K562 (cell line): ENCODE measurements at regions not wholly inside any gene's neighbourhood (a gene's known extent, or its start where the extent isn't known, plus 50 kb on each side); places are given as distances from the start of the nearest gene placed in this dataset.

ENCODE experiments used
- ATAC-seq: fragments of 200-7000 bp; cut with Tn5 transposase; 3 replicates; pipeline ENCODE4 v1.9.1; 2020; ENCODE audit warnings: moderate library complexity
- BruUV-seq: library from RNA; stranded (reverse); fragments of 400-500 nt; replicated peaks from 2 replicates; lab custom pipeline; 2021; lab: Mats Ljungman, UMichigan
- CTCF ChIA-PET: fragments of 300-600 bp; formaldehyde crosslinking; extraction: SDS; loops from one replicate; lab custom pipeline; 2021; ENCODE audit warnings: low intra/inter-chr PET ratio; lab: Yijun Ruan, JAX
- POLR2A ChIA-PET: fragments of 300-600, 350-650 bp; sonication (Branson Sonifier 250); formaldehyde crosslinking; extraction: SDS; loops from one replicate; lab custom pipeline; 2021; ENCODE audit warnings: antibody characterized with exemption, inconsistent platforms; lab: Yijun Ruan, JAX
- DNase-seq, 4 experiments: peaks; one replicate each; pipeline versions ENCODE4 v3.0.0 to v3.0.0-alpha.2; 2011 to 2018; ENCODE audit warnings: low spot score in 3 of 4, mixed read lengths in 3 of 4; ENCODE audit errors: extremely low read depth in 1 of 4
- FAIRE-seq: peaks from 2 replicates; lab custom pipeline; 2011; peaks lifted over from hg19 to GRCh38; lab: Jason Lieb, UNC
- H2AFZ ChIP-seq: 2 replicates; pipeline ENCODE4 v1.6.0; 2011; ENCODE audit warnings: low read depth, low read length, control low read depth, inconsistent platforms
- H3K27ac ChIP-seq: fragments of 200-600 bp; 3 replicates; pipeline ENCODE4 v1.8.0; 2011; ENCODE audit warnings: low read depth, mild to moderate bottlenecking, control low read depth, inconsistent platforms, low read length, moderate library complexity, mixed read lengths; ENCODE audit errors: extremely low read depth
- H3K27me3 ChIP-seq, 2 experiments: fragments of 300-600 bp in 1 of 2; 2 replicates in 1 of 2; 3 replicates in 1 of 2; pipeline versions ENCODE4 v1.6.0 to v1.8.0; 2011; ENCODE audit warnings: inconsistent platforms in 2 of 2, low read length in 2 of 2, mild to moderate bottlenecking in 1 of 2, mixed read lengths in 1 of 2, moderate library complexity in 1 of 2; ENCODE audit not compliant: control insufficient read depth in 2 of 2, insufficient read depth in 2 of 2
- H3K36me3 ChIP-seq: fragments of 300-600 bp; 3 replicates; pipeline ENCODE4 v1.8.0; 2011; ENCODE audit warnings: mild to moderate bottlenecking, low read length, inconsistent platforms; ENCODE audit not compliant: control insufficient read depth, insufficient read depth
- H3K4me1 ChIP-seq, 2 experiments: fragments of 200-600 bp in 1 of 2; replicated peaks in 1 of 2; 2 replicates in 1 of 2; 3 replicates in 1 of 2; pipeline versions ENCODE4 v1.5.1 to v1.8.0; 2011; ENCODE audit warnings: inconsistent platforms in 2 of 2, low read length in 2 of 2, mild to moderate bottlenecking in 1 of 2, mixed read lengths in 1 of 2, moderate library complexity in 1 of 2; ENCODE audit not compliant: control insufficient read depth in 2 of 2, insufficient read depth in 2 of 2
- H3K4me2 ChIP-seq: 2 replicates; pipeline ENCODE4 v1.6.1; 2011; ENCODE audit warnings: low read length, control low read depth, inconsistent platforms, mixed read lengths; ENCODE audit not compliant: insufficient read depth
- H3K4me3 ChIP-seq: fragments of 200-600 bp; sonication (generic), shearing (Covaris generic); 2 replicates; pipeline ENCODE4 v1.5.1; 2016; ENCODE audit warnings: control low read depth, inconsistent platforms
- H3K79me2 ChIP-seq: fragments of 200-600 bp; 3 replicates; pipeline ENCODE4 v1.8.0; 2011; ENCODE audit warnings: low read length, inconsistent platforms; ENCODE audit not compliant: control insufficient read depth, insufficient read depth
- H3K9ac ChIP-seq, 2 experiments: 2 replicates each; pipeline versions ENCODE4 v1.6.0 to v1.6.1; 2011; ENCODE audit warnings: low read depth in 2 of 2, low read length in 2 of 2, control low read depth in 1 of 2, inconsistent platforms in 1 of 2, mild to moderate bottlenecking in 1 of 2, mixed read lengths in 1 of 2; ENCODE audit not compliant: insufficient read depth in 1 of 2
- H3K9me1 ChIP-seq: one replicate; pipeline ENCODE4 v1.6.0; 2011; ENCODE audit warnings: inconsistent platforms, mild to moderate bottlenecking, low read length, moderate library complexity; ENCODE audit not compliant: control insufficient read depth, insufficient read depth
- H3K9me3 ChIP-seq: replicated peaks from 2 replicates; pipeline ENCODE4 v1.5.1; 2011; ENCODE audit warnings: low read depth, low read length, inconsistent platforms; ENCODE audit not compliant: control insufficient read depth, insufficient read depth
- H4K20me1 ChIP-seq: replicated peaks from 2 replicates; pipeline ENCODE4 v1.6.1; 2011; ENCODE audit warnings: low read length, inconsistent platforms, mixed read lengths; ENCODE audit not compliant: control insufficient read depth, insufficient read depth
- CLOCK ChIP-seq: fragments of 250-450 bp; sonication (Bioruptor Pico); IDR thresholded peaks from 2 replicates; pipeline ENCODE4 v1.4.0; 2020; ENCODE audit warnings: mild to moderate bottlenecking, moderate library complexity, borderline replicate concordance
- CREB3 ChIP-seq: fragments of 450-650 bp; conservative IDR thresholded peaks from 2 replicates; pipeline ENCODE4 v1.6.1; 2016; ENCODE audit warnings: missing genetic modification characterization, low read depth, mild to moderate bottlenecking, missing compliant biosample characterization, moderate library complexity
- E2F1 ChIP-seq: sonication (generic); formaldehyde crosslinking; IDR thresholded peaks from 2 replicates; pipeline ENCODE4 v1.8.1; 2023; ENCODE audit warnings: mild to moderate bottlenecking, missing genetic modification reagents, moderate library complexity
- GABPB1 ChIP-seq: sonication (generic); formaldehyde crosslinking; IDR thresholded peaks from 2 replicates; pipeline ENCODE4 v1.8.0; 2022; ENCODE audit warnings: mild to moderate bottlenecking, missing genetic modification reagents
- GTF2B ChIP-seq: IDR thresholded peaks from 2 replicates; pipeline ENCODE4 v1.6.1; 2011; ENCODE audit not compliant: insufficient read length; ENCODE audit errors: extremely low read depth
- HNRNPUL1 ChIP-seq: fragments of 200-400 bp; formaldehyde crosslinking; IDR thresholded peaks from 2 replicates; pipeline ENCODE4 v1.6.1; 2017; ENCODE audit warnings: low read length
- IFI16 ChIP-seq: fragments of 250-450 bp; sonication (Bioruptor Pico); IDR thresholded peaks from 2 replicates; pipeline ENCODE4 v2.1.2; 2022; ENCODE audit warnings: mild to moderate bottlenecking, inconsistent platforms
- MEIS2 ChIP-seq: fragments of 450-650 bp; IDR thresholded peaks from 2 replicates; pipeline ENCODE4 v1.6.1; 2014; ENCODE audit warnings: mild to moderate bottlenecking; ENCODE audit not compliant: partially characterized antibody
- NFRKB ChIP-seq: fragments of 450-650 bp; IDR thresholded peaks from 2 replicates; pipeline ENCODE4 v1.6.1; 2016; ENCODE audit warnings: low read depth
- NFYB ChIP-seq: IDR thresholded peaks from 2 replicates; pipeline ENCODE4 v1.6.1; 2011; ENCODE audit warnings: mild to moderate bottlenecking, moderate library complexity; ENCODE audit not compliant: insufficient read length; ENCODE audit errors: extremely low read depth
- NR2C1 ChIP-seq, 2 experiments: fragments of 450-650 bp; IDR thresholded peaks; 2 replicates each; pipeline ENCODE4 v1.6.1; 2017; ENCODE audit warnings: mild to moderate bottlenecking in 2 of 2, antibody characterized with exemption in 1 of 2, inconsistent platforms in 1 of 2, missing compliant biosample characterization in 1 of 2, missing genetic modification characterization in 1 of 2
- RBM14 ChIP-seq: fragments of 200-400 bp; formaldehyde crosslinking; IDR thresholded peaks from 2 replicates; pipeline ENCODE4 v1.6.1; 2018; ENCODE audit warnings: low read depth, mild to moderate bottlenecking, low read length, moderate library complexity, borderline replicate concordance; ENCODE audit not compliant: insufficient read depth
- SAFB2 ChIP-seq: fragments of 200-400 bp; formaldehyde crosslinking; IDR thresholded peaks from 2 replicates; pipeline ENCODE4 v1.6.1; 2018; ENCODE audit warnings: borderline replicate concordance, low read length, low read depth, moderate library complexity; ENCODE audit not compliant: severe bottlenecking
- TAL1 ChIP-seq: fragments of 450-650 bp; IDR thresholded peaks from 2 replicates; pipeline ENCODE4 v1.6.1; 2016; ENCODE audit warnings: mild to moderate bottlenecking
- TOE1 ChIP-seq, 2 experiments: fragments of 450-650 bp in 1 of 2; sonication (generic) in 1 of 2; formaldehyde crosslinking in 1 of 2; IDR thresholded peaks; 2 replicates each; pipeline versions ENCODE4 v1.7.1 to v1.8.0; 2016 to 2022; ENCODE audit warnings: borderline replicate concordance in 2 of 2, mild to moderate bottlenecking in 2 of 2, antibody characterized with exemption in 1 of 2, inconsistent platforms in 1 of 2, low read depth in 1 of 2, missing genetic modification reagents in 1 of 2, moderate library complexity in 1 of 2
- ZBTB1 ChIP-seq: sonication (generic); formaldehyde crosslinking; IDR thresholded peaks from 2 replicates; pipeline ENCODE4 v1.8.1; 2023; ENCODE audit warnings: missing genetic modification reagents, low read depth, mild to moderate bottlenecking, borderline replicate concordance
- ZNF140 ChIP-seq: fragments of 250-450 bp; sonication (Bioruptor Pico); IDR thresholded peaks from 2 replicates; pipeline ENCODE4 v1.8.0; 2021; ENCODE audit warnings: moderate library complexity, mild to moderate bottlenecking, inconsistent platforms
- WGBS: fragments of 100-300 bp; shearing (Covaris generic); methylation state at CpG from one replicate; pipeline ENCODE4 v1.1.6; 2016; ENCODE audit warnings: low coverage, mixed read lengths; ENCODE audit not compliant: insufficient coverage; ENCODE audit errors: missing lambda C conversion rate; 5-methylcytosine and 5-hydroxymethylcytosine counted together
- in situ Hi-C: fragments of 300-500 bp; cut with MboI; formaldehyde crosslinking; loops from 4 replicates; pipeline ENCODE4 v1.15.0; 2018; ENCODE audit warnings: inconsistent platforms, mixed read lengths
- intact Hi-C: fragments of 100-400 bp; cut with micrococcal nuclease; formaldehyde crosslinking; loops from 2 replicates; pipeline ENCODE4 v1.14.2; 2022

GRCh38 chr9:90308691-90309090 lies 333.9 kb downstream of the DIRAS2 start:
- BruUV-seq, result no TSS peak
- 0% methylated on average over 4 of the region's 4 CpGs for WGBS
- ATAC-seq (no peak), DNase-seq (no peak), FAIRE-seq (no peak)
- Histone ChIP-seq H3K27ac (no peak overlapping the region), H4K20me1 (no peaks in the 10 kb centered on the region), H3K9me1 (no peaks in the 10 kb centered on the region), H3K79me2 (no peaks in the 10 kb centered on the region), H3K9me3 (no peaks in the 10 kb centered on the region), H2AFZ (no peak overlapping the region), H3K4me1 (no peaks in the 10 kb centered on the region), H3K4me2 (no peak overlapping the region), H3K9ac (no peak overlapping the region), H3K36me3 (no peaks in the 10 kb centered on the region), H3K27me3 (0 out of 5 replicates have a peak, but pooled peaks cover 0 to 3% of the 10 kb centered on the region in 2 experiments), H3K4me3 (no peak overlapping the region)
- ChIA-PET CTCF (no interaction called here), POLR2A (interaction anchor here (1.0 kb wide), 1 partner anchor 10 kb away, joined by 3 read pairs; no protein-coding TSS in a partner anchor)
- intact Hi-C loops (no loop called here), in situ Hi-C loops (no loop called here)
- TF ChIP-seq GABPB1 (CRISPR knock-in tag) (no peak), ZBTB1 (CRISPR knock-in tag) (no peak), NFYB (no peak), CLOCK (CRISPR knock-in tag) (no peak), MEIS2 (no peak), ZNF140 (CRISPR knock-in tag) (no peak), TAL1 (no peak), HNRNPUL1 (no peak), CREB3 (tag) (no peak), NR2C1 (IDR thresholded peaks at IDR 0.05) (no peak), NR2C1 (tag; IDR thresholded peaks at IDR 0.05) (no peak), SAFB2 (no peak), NFRKB (no peak), IFI16 (CRISPR knock-in tag) (no peak), GTF2B (no peak), TOE1 (IDR thresholded peaks at IDR 0.05; ENCODE audit: borderline replicate concordance) (no peak), TOE1 (CRISPR knock-in tag; IDR thresholded peaks at IDR 0.05; ENCODE audit: borderline replicate concordance, low read depth) (no peak), E2F1 (CRISPR knock-in tag) (no peak), RBM14 (no peak)
